Activated CD4-positive, alpha-beta T cell treated with anti-CD3 and anti-CD28 coated beads, Interleukin-2, amount 10 ng/mL, durations not matched to agents 7 days and 5 days (primary cell): ENCODE measurements at regions not wholly inside any gene's neighbourhood (a gene's known extent, or its start where the extent isn't known, plus 50 kb on each side); places are given as distances from the start of the nearest gene placed in this dataset.
"Not testable (repeated sequence)": the region's sequence is repeated elsewhere in the genome, so short reads cannot be mapped to it uniquely, and the experiment has no call there.

Source experiments
- CTCF ChIA-PET: fragments of 350-600 bp; sonication (Branson Sonifier 250); formaldehyde crosslinking; loops from one replicate; lab custom pipeline; 2021; ENCODE audit warnings: antibody characterized with exemption; lab: Charles Lee
- POLR2A ChIA-PET: fragments of 350-600 bp; sonication (Branson Sonifier 250); formaldehyde crosslinking; loops from one replicate; lab custom pipeline; 2021; ENCODE audit warnings: antibody characterized with exemption; lab: Charles Lee
- DNase-seq: peaks from one replicate; pipeline ENCODE4 v3.0.0-alpha.2; 2020
- H3K27ac Mint-ChIP-seq: one replicate; pipeline ENCODE4 v1.8.0; 2021; ENCODE audit warnings: mild to moderate bottlenecking, moderate library complexity, mixed read lengths
- H3K27me3 Mint-ChIP-seq: one replicate; pipeline ENCODE4 v1.8.0; 2021; ENCODE audit warnings: mixed read lengths
- H3K36me3 Mint-ChIP-seq: one replicate; pipeline ENCODE4 v1.8.0; 2021; ENCODE audit warnings: low read depth, mixed read lengths
- H3K4me1 Mint-ChIP-seq: one replicate; pipeline ENCODE4 v1.8.0; 2021; ENCODE audit warnings: mixed read lengths
- H3K4me3 Mint-ChIP-seq: one replicate; pipeline ENCODE4 v1.8.0; 2021; ENCODE audit warnings: mild to moderate bottlenecking, moderate library complexity, mixed read lengths
- H3K9me3 Mint-ChIP-seq: one replicate; pipeline ENCODE4 v1.8.0; 2021; ENCODE audit warnings: mixed read lengths

DNA sequence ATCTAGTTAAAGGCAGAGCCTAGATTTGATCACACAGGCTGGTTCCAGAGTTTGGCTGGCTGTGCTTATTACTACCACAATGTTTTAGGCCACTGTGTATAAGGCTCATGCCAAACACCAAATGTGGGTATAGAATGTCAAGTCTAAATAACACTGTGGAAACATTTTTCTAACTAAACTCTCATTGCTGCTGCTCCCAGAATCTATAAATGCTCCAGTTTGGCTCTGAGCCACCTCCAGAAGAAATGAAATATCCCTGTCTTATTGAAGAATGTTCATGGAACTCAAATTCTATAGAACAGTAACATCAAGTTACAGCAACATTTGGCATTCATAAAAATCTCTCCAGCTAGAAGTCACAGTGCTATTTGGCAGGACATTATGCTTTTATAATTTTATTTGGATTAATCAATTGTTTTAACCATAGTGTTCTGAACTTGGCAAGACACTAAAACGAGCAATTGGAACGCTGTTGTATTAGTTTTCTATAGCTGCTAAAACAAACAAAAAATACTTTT, 178.1 kb upstream of the COX7C start:
- Mint-ChIP-seq H3K4me3 (no peak overlapping the region), H3K27ac (no peak overlapping the region), H3K27me3 (no peaks in the 10 kb centered on the region), H3K9me3 (no peaks in the 10 kb centered on the region), H3K36me3 (no peaks in the 10 kb centered on the region), H3K4me1 (no peaks in the 10 kb centered on the region)
- ChIA-PET CTCF (no interaction called here), POLR2A (no interaction called here)
- no peak for DNase-seq

GRCh38 chr5:86442036-86442745, 175.6 kb upstream of the COX7C start:
- ChIA-PET CTCF (no interaction called here), POLR2A (no interaction called here)
- Mint-ChIP-seq H3K4me1 (no peaks in the 10 kb centered on the region), H3K9me3 (no peaks in the 10 kb centered on the region), H3K27me3 (no peaks in the 10 kb centered on the region), H3K36me3 (no peaks in the 10 kb centered on the region), H3K27ac (no peak overlapping the region), H3K4me3 (no peak overlapping the region)
- DNase-seq = no peak

GRCh38 chr5:86447362-86447761, 170.4 kb upstream of the COX7C start:
- ChIA-PET POLR2A (no interaction called here), CTCF (no interaction called here)
- Mint-ChIP-seq H3K27ac (no peak overlapping the region), H3K4me1 (no peaks in the 10 kb centered on the region), H3K36me3 (no peaks in the 10 kb centered on the region), H3K4me3 (no peak overlapping the region), H3K27me3 (no peaks in the 10 kb centered on the region), H3K9me3 (no peaks in the 10 kb centered on the region)
- no peak for DNase-seq

- no peaks in the 10 kb centered on the region for H3K36me3 Mint-ChIP-seq
- DNase-seq = no peak
- no peaks in the 10 kb centered on the region for H3K4me1 Mint-ChIP-seq
- ChIA-PET CTCF (no interaction called here), POLR2A (no interaction called here)
- H3K27ac Mint-ChIP-seq = no peak overlapping the region
- H3K4me3 Mint-ChIP-seq = no peak overlapping the region
- H3K27me3 Mint-ChIP-seq = no peaks in the 10 kb centered on the region
- H3K9me3 Mint-ChIP-seq = peaks cover 3% of the 10 kb centered on the region
These were observed 165.5 kb upstream of the COX7C start for GRCh38 chr5:86452251-86452650.

DNA sequence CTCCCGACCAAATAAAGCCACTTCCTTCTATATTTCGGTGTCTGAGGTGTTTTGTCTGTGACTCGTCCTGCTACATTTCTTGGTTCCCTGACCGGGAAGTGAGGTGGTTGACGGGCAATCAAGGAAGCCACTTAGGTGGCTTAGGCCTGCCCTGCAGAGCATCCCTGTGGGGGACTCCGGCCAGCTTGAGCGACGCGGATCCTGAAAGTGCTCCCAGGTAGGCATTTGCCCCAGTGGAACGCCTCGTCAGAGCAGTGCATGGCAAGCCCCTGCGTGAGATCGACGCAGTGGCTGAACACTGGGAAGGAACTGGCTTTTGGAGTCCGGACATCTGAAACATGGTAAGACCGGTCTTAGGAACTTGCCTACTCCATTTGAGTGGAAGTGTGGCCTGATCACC, 157.2 kb upstream of the COX7C start:
- Mint-ChIP-seq H3K27ac (no peak overlapping the region), H3K4me1 (no peaks in the 10 kb centered on the region), H3K4me3 (no peak overlapping the region), H3K27me3 (no peaks in the 10 kb centered on the region), H3K36me3 (no peaks in the 10 kb centered on the region), H3K9me3 (peaks cover 17% of the 10 kb centered on the region)
- POLR2A ChIA-PET = no interaction called here
- DNase-seq = no peak
- CTCF ChIA-PET = no interaction called here

DNA sequence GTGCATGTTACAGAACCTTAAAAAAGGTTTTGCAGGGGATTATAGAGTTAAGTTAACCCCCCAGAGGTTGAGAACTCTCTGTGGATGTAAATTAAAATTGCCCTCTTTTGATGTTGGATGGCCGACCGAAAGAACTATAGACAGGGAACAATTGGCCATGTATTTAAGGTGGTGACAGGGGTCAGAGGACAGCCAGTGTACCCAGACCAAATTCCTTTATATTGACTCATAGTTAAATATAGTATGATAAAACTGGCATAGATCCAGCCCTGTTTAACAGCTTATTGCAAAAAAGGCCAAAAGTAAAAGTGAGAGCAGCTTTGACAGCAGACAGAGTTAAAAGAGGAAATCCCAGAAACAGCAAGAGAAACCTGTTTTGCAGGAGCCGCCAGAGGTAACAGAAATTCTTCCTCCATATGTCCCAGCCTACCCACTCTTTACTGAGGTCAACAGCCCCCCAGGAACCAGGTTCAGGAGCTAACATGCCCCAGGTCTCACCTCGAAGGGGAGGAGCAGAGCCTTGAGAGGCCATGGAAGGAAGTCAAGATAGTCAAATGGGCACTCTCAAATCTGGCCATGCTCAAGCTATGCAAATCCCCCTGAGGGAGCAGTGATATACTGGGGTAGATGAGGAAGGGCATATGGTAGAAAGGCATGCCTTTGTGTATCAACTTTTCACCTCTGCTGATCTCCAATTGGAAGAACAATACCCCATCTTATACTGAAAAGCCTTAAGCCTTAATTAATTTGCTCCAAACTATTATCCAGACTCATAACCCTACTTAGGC, 156.4 kb upstream of the COX7C start:
- peaks cover 19% of the 10 kb centered on the region for H3K9me3 Mint-ChIP-seq
- POLR2A ChIA-PET = no interaction called here
- CTCF ChIA-PET = no interaction called here
- no peak for DNase-seq
- H3K27me3 Mint-ChIP-seq = no peaks in the 10 kb centered on the region
- no peaks in the 10 kb centered on the region for H3K36me3 Mint-ChIP-seq
- no peaks in the 10 kb centered on the region for H3K4me1 Mint-ChIP-seq
- H3K4me3 Mint-ChIP-seq = no peak overlapping the region
- no peak overlapping the region for H3K27ac Mint-ChIP-seq

DNA sequence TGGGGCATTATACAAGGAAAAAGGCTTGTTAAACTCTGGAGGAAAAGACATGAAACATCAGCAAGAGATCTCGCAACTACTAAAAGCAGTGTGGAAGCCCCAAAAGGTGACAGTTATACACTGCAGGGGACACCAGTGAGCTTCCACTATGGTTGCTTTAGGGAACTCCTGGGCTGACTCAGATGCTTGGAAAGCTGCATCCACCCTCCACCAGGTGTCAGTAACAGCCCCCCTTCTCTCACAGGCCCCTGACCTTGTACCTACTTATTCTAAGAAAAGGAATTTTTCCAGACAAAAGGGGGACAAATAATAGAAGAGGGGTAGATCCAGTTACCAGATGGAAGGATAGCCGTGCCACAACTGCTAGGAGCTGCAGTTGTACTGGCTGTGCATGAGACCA, 154.4 kb upstream of the COX7C start:
- Mint-ChIP-seq H3K9me3 (peaks cover 19% of the 10 kb centered on the region), H3K27ac (no peak overlapping the region), H3K4me3 (no peak overlapping the region), H3K4me1 (no peaks in the 10 kb centered on the region), H3K27me3 (no peaks in the 10 kb centered on the region), H3K36me3 (no peaks in the 10 kb centered on the region)
- ChIA-PET POLR2A (no interaction called here), CTCF (no interaction called here)
- DNase-seq = no peak

GRCh38 chr5:86465052-86465838, 152.5 kb upstream of the COX7C start:
- H3K36me3 Mint-ChIP-seq = no peaks in the 10 kb centered on the region
- DNase-seq = no peak
- H3K4me1 Mint-ChIP-seq = no peaks in the 10 kb centered on the region
- peaks cover 19% of the 10 kb centered on the region for H3K9me3 Mint-ChIP-seq
- no peak overlapping the region for H3K27ac Mint-ChIP-seq
- ChIA-PET CTCF (no interaction called here), POLR2A (no interaction called here)
- H3K4me3 Mint-ChIP-seq = no peak overlapping the region
- H3K27me3 Mint-ChIP-seq = no peaks in the 10 kb centered on the region

GRCh38 chr5:86466721-86467120, 151.0 kb upstream of the COX7C start:
- H3K4me3 Mint-ChIP-seq, H3K27ac Mint-ChIP-seq, CTCF ChIA-PET, DNase-seq, H3K27me3 Mint-ChIP-seq, POLR2A ChIA-PET, H3K4me1 Mint-ChIP-seq, H3K36me3 Mint-ChIP-seq: not testable (repeated sequence)
- H3K9me3 Mint-ChIP-seq = peaks cover 19% of the 10 kb centered on the region

GRCh38 chr5:86482008-86482407, 135.7 kb upstream of the COX7C start:
- no peak overlapping the region for H3K27ac Mint-ChIP-seq
- CTCF ChIA-PET = no interaction called here

DNA sequence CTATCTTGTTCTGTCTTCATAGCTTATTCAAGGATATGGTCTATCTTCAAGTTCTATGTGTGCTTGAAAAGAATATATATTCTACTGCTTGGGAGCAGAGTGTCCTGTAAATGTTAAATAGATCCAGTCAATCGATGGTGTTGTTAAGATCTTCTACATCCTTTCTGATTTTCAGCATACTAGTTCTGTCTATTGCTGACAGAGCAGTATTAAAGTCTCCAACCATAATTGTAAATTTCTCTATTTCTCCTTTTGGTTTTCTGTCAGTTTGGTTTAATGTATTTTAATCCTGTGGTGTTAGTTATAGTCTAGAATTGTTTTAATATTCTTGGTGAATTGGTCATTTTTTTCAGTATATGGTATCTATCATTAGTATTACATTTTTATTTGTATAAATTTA, 124.0 kb upstream of the COX7C start:
- Mint-ChIP-seq H3K4me3 (no peak overlapping the region), H3K4me1 (no peaks in the 10 kb centered on the region), H3K27me3 (no peaks in the 10 kb centered on the region), H3K27ac (no peak overlapping the region), H3K36me3 (no peaks in the 10 kb centered on the region), H3K9me3 (no peaks in the 10 kb centered on the region)
- ChIA-PET POLR2A (no interaction called here), CTCF (no interaction called here)
- DNase-seq = no peak

More at GRCh38 chr5:86482008-86482407, 135.7 kb upstream of the COX7C start:
- Mint-ChIP-seq H3K36me3 (no peaks in the 10 kb centered on the region), H3K9me3 (no peaks in the 10 kb centered on the region), H3K4me3 (no peak overlapping the region), H3K4me1 (no peaks in the 10 kb centered on the region), H3K27me3 (no peaks in the 10 kb centered on the region)
- DNase-seq = no peak
- POLR2A ChIA-PET = no interaction called here

- H3K9me3 Mint-ChIP-seq = no peaks in the 10 kb centered on the region
- H3K27ac Mint-ChIP-seq = no peak overlapping the region
- no peaks in the 10 kb centered on the region for H3K36me3 Mint-ChIP-seq
- H3K4me3 Mint-ChIP-seq = no peak overlapping the region
- no peaks in the 10 kb centered on the region for H3K27me3 Mint-ChIP-seq
- ChIA-PET POLR2A (no interaction called here), CTCF (no interaction called here)
- DNase-seq = no peak
- no peaks in the 10 kb centered on the region for H3K4me1 Mint-ChIP-seq
These were observed 116.8 kb upstream of the COX7C start for GRCh38 chr5:86500947-86501346.

DNA sequence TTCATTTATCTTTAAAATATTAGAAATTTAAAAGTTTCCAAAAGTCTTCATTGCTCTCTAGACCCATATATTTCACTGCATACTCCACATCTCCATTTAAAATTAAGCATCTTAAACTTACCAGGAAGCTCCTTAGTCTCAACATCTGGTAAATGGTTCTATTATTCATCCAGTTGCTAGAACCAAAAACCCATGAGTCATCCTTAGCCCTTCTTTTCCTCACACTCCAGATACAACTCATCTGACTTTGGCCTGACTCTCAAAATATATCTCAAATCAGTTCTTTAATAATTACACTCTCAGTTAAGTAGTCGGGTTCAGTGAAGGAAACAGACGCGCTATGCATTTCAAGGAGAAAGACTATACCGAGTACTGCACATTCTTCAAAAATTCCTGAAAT, 110.2 kb upstream of the COX7C start:
- no peak overlapping the region for H3K27ac Mint-ChIP-seq
- no peaks in the 10 kb centered on the region for H3K27me3 Mint-ChIP-seq
- H3K4me1 Mint-ChIP-seq = no peaks in the 10 kb centered on the region
- peaks cover 10% of the 10 kb centered on the region for H3K9me3 Mint-ChIP-seq
- H3K36me3 Mint-ChIP-seq = no peaks in the 10 kb centered on the region
- no peak for DNase-seq
- ChIA-PET CTCF (no interaction called here), POLR2A (no interaction called here)
- no peak overlapping the region for H3K4me3 Mint-ChIP-seq
